GM13976 (cell line): ENCODE measurements at regions not wholly inside any gene's neighbourhood (a gene's known extent, or its start where the extent isn't known, plus 50 kb on each side); places are given as distances from the start of the nearest gene placed in this dataset.

Experiments used
- DNase-seq: peaks from one replicate; pipeline ENCODE4 v3.0.0; 2012; ENCODE audit warnings: low spot score
- CTCF ChIP-seq: IDR thresholded peaks from 2 replicates; pipeline ENCODE4 v1.5.1; 2012; ENCODE audit warnings: borderline replicate concordance, mild to moderate bottlenecking; ENCODE audit not compliant: insufficient read depth; ENCODE audit errors: extremely low read depth, missing control alignments, control extremely low read depth
- in situ Hi-C: fragments of 300-500 bp; cut with MboI; formaldehyde crosslinking; loops from one replicate; pipeline ENCODE4 v1.12.0; 2022; ENCODE audit warnings: low sequenced_read_pairs, mixed read lengths, inconsistent platforms; ENCODE audit not compliant: unreplicated experiment

GRCh38 chr18:40976050-40976449 is 979.0 kb upstream of the PIK3C3 start:
- no peak for DNase-seq
- no peak for TF ChIP-seq CTCF
- in situ Hi-C loops = no loop called here

GRCh38 chr18:40974448-40974847 is 980.6 kb upstream of the PIK3C3 start:
- in situ Hi-C loops = no loop called here
- DNase-seq = no peak
- TF ChIP-seq CTCF = no peak

GRCh38 chr18:40962784-40963183 is 992.2 kb upstream of the PIK3C3 start:
- TF ChIP-seq CTCF = no peak
- DNase-seq = no peak
- in situ Hi-C loops = no loop called here

- no peak for DNase-seq
- in situ Hi-C loops = no loop called here
- no peak for TF ChIP-seq CTCF
Measured at GRCh38 chr18:40957533-40958070, 997.4 kb upstream of the PIK3C3 start.

- in situ Hi-C loops = no loop called here
- TF ChIP-seq CTCF = no peak
- DNase-seq = no peak
Measured at GRCh38 chr18:40956213-40956612, 998.8 kb upstream of the PIK3C3 start.

- no peak for DNase-seq
- TF ChIP-seq CTCF = no peak
- in situ Hi-C loops = no loop called here
Measured at GRCh38 chr18:40955351-40955750, 999.7 kb upstream of the PIK3C3 start.

- in situ Hi-C loops = no loop called here
- DNase-seq = no peak
- TF ChIP-seq CTCF = no peak
Measured at GRCh38 chr18:40949114-40949950, 1005.7 kb upstream of the PIK3C3 start.
